DND-41 (cell line): ENCODE measurements at regions not wholly inside any gene's neighbourhood (a gene's known extent, or its start where the extent isn't known, plus 50 kb on each side); places are given as distances from the start of the nearest gene placed in this dataset.
"Not testable (repeated sequence)": the region's sequence is repeated elsewhere in the genome, so short reads cannot be mapped to it uniquely, and the experiment has no call there.

Experiments
- ATAC-seq: fragments of 200-7000 bp; cut with Tn5 transposase; 3 replicates; pipeline ENCODE4 v1.9.1; 2021; ENCODE audit warnings: low read depth; ENCODE audit not compliant: insufficient read depth
- DNase-seq: peaks from one replicate; pipeline ENCODE4 v3.0.0-alpha.2; 2020
- H2AFZ ChIP-seq: 2 replicates; pipeline ENCODE4 v1.6.0; 2012; ENCODE audit warnings: low read depth, low read length
- H3K27ac ChIP-seq: 2 replicates; pipeline ENCODE4 v1.5.1; 2012; ENCODE audit warnings: low read length, inconsistent platforms
- H3K27me3 ChIP-seq: fragments of 200-600 bp; sonication (generic); 2 replicates; pipeline ENCODE4 v1.6.0; 2012; ENCODE audit warnings: low read length, mild to moderate bottlenecking, inconsistent platforms; ENCODE audit not compliant: insufficient read depth, poor library complexity
- H3K36me3 ChIP-seq: 2 replicates; pipeline ENCODE4 v1.5.1; 2012; ENCODE audit warnings: low read length, inconsistent platforms; ENCODE audit not compliant: insufficient read depth
- H3K4me1 ChIP-seq: 2 replicates; pipeline ENCODE4 v1.5.1; 2012; ENCODE audit warnings: mild to moderate bottlenecking, low read length; ENCODE audit not compliant: insufficient read depth
- H3K4me2 ChIP-seq: 2 replicates; pipeline ENCODE4 v1.6.0; 2012; ENCODE audit warnings: mild to moderate bottlenecking, moderate library complexity, low read length, inconsistent platforms; ENCODE audit not compliant: insufficient read depth
- H3K4me3 ChIP-seq, 2 experiments: fragments of 200-600 bp in 1 of 2; shearing (Covaris generic) in 1 of 2; 2 replicates each; pipeline ENCODE4 v1.5.1; 2012 to 2016; ENCODE audit warnings: inconsistent platforms in 2 of 2, low read length in 2 of 2, mild to moderate bottlenecking in 2 of 2, low read depth in 1 of 2, moderate library complexity in 1 of 2
- H3K79me2 ChIP-seq: 2 replicates; pipeline ENCODE4 v1.6.0; 2012; ENCODE audit warnings: low read length, inconsistent platforms; ENCODE audit not compliant: insufficient read depth
- H3K9ac ChIP-seq: 2 replicates; pipeline ENCODE4 v1.6.0; 2012; ENCODE audit warnings: low read depth, mild to moderate bottlenecking, inconsistent platforms, low read length, moderate library complexity
- H3K9me3 ChIP-seq: 2 replicates; pipeline ENCODE4 v1.5.1; 2012; ENCODE audit warnings: low read length, moderate library complexity, mild to moderate bottlenecking, inconsistent platforms; ENCODE audit not compliant: insufficient read depth, severe bottlenecking
- H4K20me1 ChIP-seq: 2 replicates; pipeline ENCODE4 v1.6.0; 2012; ENCODE audit warnings: low read length; ENCODE audit not compliant: insufficient read depth
- CTCF ChIP-seq: IDR thresholded peaks from 2 replicates; pipeline ENCODE4 v1.5.1; 2012; ENCODE audit warnings: borderline replicate concordance, low read length, moderate library complexity, mild to moderate bottlenecking; ENCODE audit not compliant: poor library complexity, severe bottlenecking; ENCODE audit errors: extremely low read depth
- EZH2 ChIP-seq: IDR thresholded peaks from 3 replicates; pipeline ENCODE4 v1.6.1; 2012; ENCODE audit warnings: borderline replicate concordance, low read depth, mild to moderate bottlenecking, moderate library complexity, low read length, inconsistent platforms; ENCODE audit not compliant: severe bottlenecking

DNA sequence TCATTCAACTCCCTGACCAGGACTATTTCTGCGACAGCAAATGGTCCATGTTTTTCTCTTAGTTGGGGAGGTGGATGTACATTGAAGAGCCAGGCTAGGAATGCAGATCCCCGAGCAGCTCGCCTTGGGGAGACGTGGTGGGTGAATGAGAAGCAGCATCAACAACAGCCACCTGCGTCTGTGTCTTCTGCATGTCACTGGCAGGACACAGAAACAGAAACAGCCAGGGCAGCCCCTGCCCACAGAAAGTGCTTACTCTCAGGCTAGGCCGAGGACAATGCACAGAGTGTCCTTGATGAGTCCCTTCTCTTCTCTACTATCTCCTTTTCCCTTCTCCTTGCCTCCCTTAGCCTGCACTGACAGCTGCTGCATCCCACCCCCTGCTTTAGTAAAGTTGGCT, 541.9 kb upstream of the CADM1 start:
- no peak overlapping the region for H3K9ac ChIP-seq
- H2AFZ ChIP-seq, result no peak overlapping the region
- H3K4me3 ChIP-seq, result no peak overlapping the region
- H3K79me2 ChIP-seq, result no peaks in the 10 kb centered on the region
- H3K4me2 ChIP-seq, result no peak overlapping the region
- H3K36me3 ChIP-seq, result no peaks in the 10 kb centered on the region
- TF ChIP-seq CTCF (no peak), EZH2 (no peak)
- ATAC-seq (no peak), DNase-seq (no peak)
- H3K9me3 ChIP-seq, result no peaks in the 10 kb centered on the region
- H3K4me1 ChIP-seq, result no peaks in the 10 kb centered on the region
- H3K27me3 ChIP-seq, result no peaks in the 10 kb centered on the region
- H4K20me1 ChIP-seq, result no peaks in the 10 kb centered on the region
- no peak overlapping the region for H3K27ac ChIP-seq

GRCh38 chr11:116044941-116045340, 540.7 kb upstream of the CADM1 start:
- ATAC-seq (no peak), DNase-seq (no peak)
- no peaks in the 10 kb centered on the region for H3K4me1 ChIP-seq
- H3K4me2 ChIP-seq, result no peak overlapping the region
- no peak overlapping the region for H3K27ac ChIP-seq
- TF ChIP-seq CTCF (no peak), EZH2 (no peak)
- H4K20me1 ChIP-seq, result no peaks in the 10 kb centered on the region
- peaks cover 8% of the 10 kb centered on the region for H3K27me3 ChIP-seq
- H3K4me3 ChIP-seq, result no peak overlapping the region
- no peak overlapping the region for H2AFZ ChIP-seq
- no peaks in the 10 kb centered on the region for H3K36me3 ChIP-seq
- no peak overlapping the region for H3K9ac ChIP-seq
- no peaks in the 10 kb centered on the region for H3K9me3 ChIP-seq
- H3K79me2 ChIP-seq, result no peaks in the 10 kb centered on the region

DNA sequence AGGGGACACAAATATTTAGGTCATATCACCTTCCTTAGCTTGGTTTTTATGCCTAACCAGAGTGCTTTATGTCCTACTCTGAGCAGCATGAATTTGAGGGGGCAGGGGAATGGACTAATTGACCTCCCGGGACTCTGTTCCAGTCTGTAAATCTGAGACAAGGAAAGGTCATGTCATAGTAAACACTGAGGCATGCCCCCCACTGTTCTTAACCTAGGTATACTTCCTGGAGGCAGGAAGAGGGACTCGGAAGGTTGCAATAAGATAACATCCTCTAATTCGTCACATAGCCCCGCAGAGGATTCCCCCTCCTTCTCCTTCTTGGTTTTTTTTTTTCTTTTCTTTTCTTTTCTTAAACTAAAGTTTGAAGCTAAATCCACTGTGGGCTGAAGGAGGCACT, 540.3 kb upstream of the CADM1 start:
- ATAC-seq (no peak), DNase-seq (no peak)
- no peaks in the 10 kb centered on the region for H3K4me1 ChIP-seq
- H3K27me3 ChIP-seq, result peaks cover 8% of the 10 kb centered on the region
- TF ChIP-seq CTCF, result no peak
- TF ChIP-seq EZH2, result no peak
- H3K9me3 ChIP-seq, result no peaks in the 10 kb centered on the region
- H4K20me1 ChIP-seq, result no peaks in the 10 kb centered on the region
- H3K79me2 ChIP-seq, result no peaks in the 10 kb centered on the region
- H2AFZ ChIP-seq, result no peak overlapping the region
- no peak overlapping the region for H3K4me3 ChIP-seq
- H3K36me3 ChIP-seq, result no peaks in the 10 kb centered on the region
- H3K4me2 ChIP-seq, result no peak overlapping the region
- no peak overlapping the region for H3K27ac ChIP-seq
- no peak overlapping the region for H3K9ac ChIP-seq

DNA sequence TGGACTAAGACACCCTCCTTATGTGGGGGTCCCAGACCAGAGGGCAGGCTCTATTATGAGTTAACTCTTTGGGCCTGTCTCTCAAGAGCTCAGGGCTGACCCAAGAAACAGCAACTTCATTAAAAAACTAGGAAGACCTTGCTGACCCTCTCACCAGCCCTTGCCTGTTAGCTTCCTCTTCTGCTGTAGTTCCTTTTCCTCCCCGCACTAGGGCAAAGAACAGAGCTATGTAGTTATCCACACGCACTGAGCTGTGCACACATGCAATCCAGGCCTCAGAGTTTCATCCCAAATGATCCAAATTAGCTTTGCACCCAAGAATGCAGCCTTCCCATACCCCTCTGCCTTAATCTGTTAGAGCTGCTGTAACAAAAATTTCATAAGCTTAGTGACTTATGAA, 539.6 kb upstream of the CADM1 start:
- TF ChIP-seq EZH2, result no peak
- no peak for TF ChIP-seq CTCF
- Histone ChIP-seq H3K9ac (no peak overlapping the region), H3K27me3 (peaks cover 8% of the 10 kb centered on the region), H4K20me1 (no peaks in the 10 kb centered on the region), H3K4me1 (no peaks in the 10 kb centered on the region), H3K36me3 (no peaks in the 10 kb centered on the region), H3K27ac (no peak overlapping the region), H3K4me2 (no peak overlapping the region), H3K79me2 (no peaks in the 10 kb centered on the region), H2AFZ (no peak overlapping the region), H3K4me3 (no peak overlapping the region), H3K9me3 (no peaks in the 10 kb centered on the region)
- DNase-seq, result no peak
- ATAC-seq, result no peak

DNA sequence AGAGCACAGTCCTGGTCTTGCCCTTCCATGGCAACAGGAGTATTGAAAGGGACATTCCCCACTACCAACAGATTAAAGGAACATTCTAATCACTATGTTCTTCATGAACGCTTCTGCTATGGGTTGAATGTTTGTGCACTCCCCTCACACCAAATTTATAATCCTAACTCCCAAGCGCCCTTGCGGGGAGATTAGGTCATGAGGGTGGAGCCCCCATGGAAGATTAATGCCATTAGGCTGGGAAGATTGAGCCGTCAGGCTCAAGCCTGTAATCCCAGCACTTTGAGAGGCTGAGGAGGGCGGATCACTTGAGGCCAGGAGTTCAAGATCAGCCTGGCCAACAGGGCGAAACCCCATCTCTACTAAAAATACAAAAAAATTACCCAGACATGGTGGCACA, 538.8 kb upstream of the CADM1 start:
- not testable (repeated sequence) for H4K20me1 ChIP-seq, H3K79me2 ChIP-seq, DNase-seq, H3K27me3 ChIP-seq, H3K9me3 ChIP-seq, H3K36me3 ChIP-seq, H3K4me1 ChIP-seq, ATAC-seq, H3K4me3 ChIP-seq, H2AFZ ChIP-seq, H3K4me2 ChIP-seq, H3K9ac ChIP-seq, H3K27ac ChIP-seq
